Osteoblast (primary cell): ENCODE measurements at regions not wholly inside any gene's neighbourhood (a gene's known extent, or its start where the extent isn't known, plus 50 kb on each side); places are given as distances from the start of the nearest gene placed in this dataset.
"Not testable (repeated sequence)": the region's sequence is repeated elsewhere in the genome, so short reads cannot be mapped to it uniquely, and the experiment has no call there.

Experiments used
- DNase-seq: peaks from one replicate; pipeline ENCODE4 v3.0.0; 2011; ENCODE audit warnings: low spot score, mixed read lengths; ENCODE audit not compliant: insufficient read length; ENCODE audit errors: missing footprints
- H2AFZ ChIP-seq: 2 replicates; pipeline ENCODE4 v1.6.0; 2011; ENCODE audit warnings: mild to moderate bottlenecking, low read length
- H3K27ac ChIP-seq: 2 replicates; pipeline ENCODE4 v1.5.1; 2011; ENCODE audit warnings: mild to moderate bottlenecking, low read depth, low read length, moderate library complexity
- H3K27me3 ChIP-seq: 2 replicates; pipeline ENCODE4 v1.6.0; 2012; ENCODE audit warnings: mild to moderate bottlenecking, control low read depth, inconsistent platforms, low read length, moderate library complexity; ENCODE audit not compliant: insufficient read depth
- H3K36me3 ChIP-seq: 2 replicates; pipeline ENCODE4 v1.5.1; 2011; ENCODE audit warnings: mild to moderate bottlenecking, low read length, control low read depth, moderate library complexity; ENCODE audit not compliant: insufficient read depth
- H3K4me1 ChIP-seq: 2 replicates; pipeline ENCODE4 v1.5.1; 2011; ENCODE audit warnings: mild to moderate bottlenecking, low read length, control low read depth, moderate library complexity; ENCODE audit not compliant: insufficient read depth
- H3K4me2 ChIP-seq: 2 replicates; pipeline ENCODE4 v1.6.0; 2011; ENCODE audit warnings: mild to moderate bottlenecking, low read length; ENCODE audit not compliant: insufficient read depth
- H3K4me3 ChIP-seq: fragments of 200-600 bp; sonication (generic); 3 replicates; pipeline ENCODE4 v1.5.1; 2012; ENCODE audit warnings: mild to moderate bottlenecking, low read length, inconsistent platforms; ENCODE audit not compliant: insufficient read depth
- H3K79me2 ChIP-seq: 2 replicates; pipeline ENCODE4 v1.6.0; 2012; ENCODE audit warnings: mild to moderate bottlenecking, low read length, control low read depth, inconsistent platforms; ENCODE audit not compliant: insufficient read depth
- H3K9me3 ChIP-seq: 2 replicates; pipeline ENCODE4 v1.5.1; 2011; ENCODE audit warnings: low read depth, low read length, control low read depth
- H4K20me1 ChIP-seq: 2 replicates; pipeline ENCODE4 v1.6.0; 2012; ENCODE audit warnings: mild to moderate bottlenecking, low read length, control low read depth; ENCODE audit not compliant: insufficient read depth
- TF ChIP-seq, protein P1 (sequence below): IDR thresholded peaks from 2 replicates; pipeline ENCODE4 v1.5.1; 2011; ENCODE audit warnings: mild to moderate bottlenecking, low read depth, low read length, moderate library complexity; ENCODE audit errors: extremely low read depth

DNA sequence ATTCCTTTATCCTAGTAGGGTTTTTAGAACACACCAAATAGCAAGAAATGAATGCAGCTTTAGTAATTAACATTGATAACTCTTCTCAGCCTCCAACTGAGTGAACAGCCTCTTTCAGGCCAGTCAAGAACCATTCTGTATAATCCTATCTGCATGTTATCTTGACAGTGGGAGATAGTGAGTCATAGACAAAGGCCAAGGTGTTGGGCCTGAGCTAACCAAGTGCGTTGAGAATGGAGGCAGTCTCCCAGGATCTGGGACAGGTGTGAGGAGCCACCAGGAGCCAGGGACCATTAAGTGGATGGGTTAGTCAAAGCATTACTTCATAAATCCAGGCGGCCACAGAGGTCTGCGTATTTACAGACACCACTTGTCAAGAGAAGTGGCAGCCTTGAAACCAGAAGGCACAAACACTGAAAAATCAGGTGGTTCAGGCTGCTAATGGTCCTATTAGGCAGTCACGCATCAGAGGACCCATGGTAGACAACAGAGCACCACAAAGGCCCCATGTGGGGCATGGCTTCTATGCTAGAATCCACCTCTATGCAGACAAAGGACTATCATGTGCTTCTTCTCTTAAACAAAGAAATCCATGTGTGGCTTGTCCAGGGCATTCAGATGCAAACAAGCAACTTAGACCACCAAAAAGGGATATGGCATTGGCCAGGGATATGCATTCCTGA is 409.7 kb upstream of the PIK3R1 start:
- Histone ChIP-seq H3K9me3 (no peaks in the 10 kb centered on the region), H3K4me1 (peaks cover 14% of the 10 kb centered on the region), H3K4me2 (no peak overlapping the region), H3K36me3 (no peaks in the 10 kb centered on the region), H3K79me2 (no peaks in the 10 kb centered on the region), H3K27ac (no peak overlapping the region), H2AFZ (no peak overlapping the region), H3K4me3 (no peak overlapping the region), H4K20me1 (no peaks in the 10 kb centered on the region), H3K27me3 (no peaks in the 10 kb centered on the region)
- DNase-seq = no peak
- TF ChIP-seq, protein P1, sequence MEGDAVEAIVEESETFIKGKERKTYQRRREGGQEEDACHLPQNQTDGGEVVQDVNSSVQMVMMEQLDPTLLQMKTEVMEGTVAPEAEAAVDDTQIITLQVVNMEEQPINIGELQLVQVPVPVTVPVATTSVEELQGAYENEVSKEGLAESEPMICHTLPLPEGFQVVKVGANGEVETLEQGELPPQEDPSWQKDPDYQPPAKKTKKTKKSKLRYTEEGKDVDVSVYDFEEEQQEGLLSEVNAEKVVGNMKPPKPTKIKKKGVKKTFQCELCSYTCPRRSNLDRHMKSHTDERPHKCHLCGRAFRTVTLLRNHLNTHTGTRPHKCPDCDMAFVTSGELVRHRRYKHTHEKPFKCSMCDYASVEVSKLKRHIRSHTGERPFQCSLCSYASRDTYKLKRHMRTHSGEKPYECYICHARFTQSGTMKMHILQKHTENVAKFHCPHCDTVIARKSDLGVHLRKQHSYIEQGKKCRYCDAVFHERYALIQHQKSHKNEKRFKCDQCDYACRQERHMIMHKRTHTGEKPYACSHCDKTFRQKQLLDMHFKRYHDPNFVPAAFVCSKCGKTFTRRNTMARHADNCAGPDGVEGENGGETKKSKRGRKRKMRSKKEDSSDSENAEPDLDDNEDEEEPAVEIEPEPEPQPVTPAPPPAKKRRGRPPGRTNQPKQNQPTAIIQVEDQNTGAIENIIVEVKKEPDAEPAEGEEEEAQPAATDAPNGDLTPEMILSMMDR = no peak

DNA sequence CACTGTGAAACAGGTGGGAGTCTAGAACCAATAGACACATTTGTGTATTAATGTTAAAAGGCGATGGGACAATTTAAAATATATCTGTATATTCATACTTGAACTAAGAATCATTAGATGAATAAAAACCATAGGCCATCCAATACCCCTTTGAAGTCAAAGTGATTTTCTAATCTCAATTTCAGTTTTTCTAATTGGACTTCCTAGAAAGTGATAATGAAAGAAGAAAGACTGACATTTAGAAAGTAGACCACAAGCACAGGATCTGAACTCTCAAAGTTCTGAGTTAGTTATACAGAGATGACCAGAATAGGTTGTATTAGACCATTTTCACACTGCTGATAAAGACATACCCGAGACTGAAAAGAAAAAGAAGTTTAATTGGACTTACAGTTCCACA is 412.8 kb upstream of the PIK3R1 start:
- Histone ChIP-seq H4K20me1 (no peaks in the 10 kb centered on the region), H3K36me3 (no peaks in the 10 kb centered on the region), H3K4me2 (no peak overlapping the region), H3K9me3 (no peaks in the 10 kb centered on the region), H3K4me3 (no peak overlapping the region), H3K27me3 (no peaks in the 10 kb centered on the region), H3K27ac (no peak overlapping the region), H3K79me2 (no peaks in the 10 kb centered on the region), H2AFZ (no peak overlapping the region), H3K4me1 (peaks cover 14% of the 10 kb centered on the region)
- TF ChIP-seq, protein P1 = no peak
- no peak for DNase-seq

GRCh38 chr5:67799732-67800234 is 415.8 kb upstream of the PIK3R1 start:
- H3K27ac ChIP-seq = no peak overlapping the region
- TF ChIP-seq, protein P1 = no peak
- H3K4me3 ChIP-seq = no peak overlapping the region
- no peaks in the 10 kb centered on the region for H3K36me3 ChIP-seq
- H3K9me3 ChIP-seq = no peaks in the 10 kb centered on the region
- H2AFZ ChIP-seq = no peak overlapping the region
- H3K79me2 ChIP-seq = no peaks in the 10 kb centered on the region
- peaks cover 11% of the 10 kb centered on the region for H3K4me1 ChIP-seq
- DNase-seq = peak; percentile 22
- H4K20me1 ChIP-seq = no peaks in the 10 kb centered on the region
- no peak overlapping the region for H3K4me2 ChIP-seq
- no peaks in the 10 kb centered on the region for H3K27me3 ChIP-seq

- DNase-seq, H3K79me2 ChIP-seq, H3K27ac ChIP-seq, H3K4me3 ChIP-seq, H3K27me3 ChIP-seq, H3K4me2 ChIP-seq, H3K36me3 ChIP-seq, H4K20me1 ChIP-seq, H3K9me3 ChIP-seq, H2AFZ ChIP-seq: not testable (repeated sequence)
- peaks cover 11% of the 10 kb centered on the region for H3K4me1 ChIP-seq
These were observed 417.1 kb upstream of the PIK3R1 start for GRCh38 chr5:67798470-67798869.
